ENCODE measurements at regions not wholly inside any gene's neighbourhood (a gene's known extent, or its start where the extent isn't known, plus 50 kb on each side); places are given as distances from the start of the nearest gene placed in this dataset.

GRCh38 chrX:39909996-39910395, 187.8 kb downstream of the BCOR start:
- no peak overlapping the region for H2AFZ ChIP-seq (ENCODE audit: low read depth)
- peaks cover 10 to 26% of the 10 kb centered on the region in 2 experiments; a peak in 2 of 4 replicates for H3K4me1 ChIP-seq (ENCODE audit: control insufficient read depth in 1 of 2, insufficient read depth in 2 of 2, low read depth in 1 of 2, low read length in 1 of 2)
- TF ChIP-seq EP300 (IDR thresholded peaks at IDR 0.05; ENCODE audit: borderline replicate concordance in 1 of 2, low read depth in 1 of 2, low read length in 1 of 2) (no peak), SMC3 (IDR thresholded peaks at IDR 0.05; ENCODE audit: low read depth, low read length) (no peak), GABPA (IDR thresholded peaks at IDR 0.05; ENCODE audit: low read depth) (no peak), CHD2 (IDR thresholded peaks at IDR 0.05; ENCODE audit: low read length, partially characterized antibody) (no peak), CTCF (IDR thresholded peaks at IDR 0.05) (no peak), MEF2A (IDR thresholded peaks at IDR 0.05; ENCODE audit: borderline replicate concordance, low read depth) (no peak), POLR2AphosphoS5 (IDR thresholded peaks at IDR 0.05; ENCODE audit: low read depth, low read length) (no peak), TCF12 (IDR thresholded peaks at IDR 0.05) (no peak), USF1 (IDR thresholded peaks at IDR 0.05; ENCODE audit: borderline replicate concordance, low read depth) (no peak), MAX (IDR thresholded peaks at IDR 0.05; ENCODE audit: low read depth) (no peak), SIN3A (IDR thresholded peaks at IDR 0.05; ENCODE audit: borderline replicate concordance, low read depth, low read length) (no peak), ZBTB33 (IDR thresholded peaks at IDR 0.05; ENCODE audit: borderline replicate concordance, low read depth) (no peak), FOXM1 (IDR thresholded peaks at IDR 0.05; ENCODE audit: low read depth) (no peak), USF2 (IDR thresholded peaks at IDR 0.05; ENCODE audit: borderline replicate concordance, low read depth, low read length) (no peak), ELF1 (IDR thresholded peaks at IDR 0.05) (no peak), REST (IDR thresholded peaks at IDR 0.05; ENCODE audit: low read depth, low read length) (no peak), FOXJ3 (CRISPR knock-in tag; IDR thresholded peaks at IDR 0.05) (no peak), RFX5 (IDR thresholded peaks at IDR 0.05; ENCODE audit: low read length) (no peak), NFIC (IDR thresholded peaks at IDR 0.05; ENCODE audit: borderline replicate concordance) (no peak)
- no peaks in the 10 kb centered on the region for H3K27me3 ChIP-seq (ENCODE audit: insufficient read depth)
- H3K9me2 ChIP-seq, result no peaks in the 10 kb centered on the region
- no peak overlapping the region for H3K4me3 ChIP-seq (ENCODE audit: low read depth in 2 of 2, low read length in 1 of 2)
- no peaks in the 10 kb centered on the region for H4K20me1 ChIP-seq (ENCODE audit: insufficient read depth)
- POLR2A ChIA-PET, result no interaction called here
- H3F3A ChIP-seq (replicated peaks; ENCODE audit: insufficient read depth), result no peaks in the 10 kb centered on the region
- H3K4me2 ChIP-seq, result no peak overlapping the region
- CTCF ChIA-PET, result no interaction called here
- no peaks in the 10 kb centered on the region for H3K79me2 ChIP-seq (ENCODE audit: insufficient read depth)
- no peaks in the 10 kb centered on the region for H3K9me3 ChIP-seq
- 85% methylated on average over 5 of the region's 5 CpGs for WGBS (ENCODE audit: low lambda C conversion rate)
- H3K27ac ChIP-seq (ENCODE audit: low read depth in 2 of 2, low read length in 1 of 2), result no peak overlapping the region
- no peaks in the 10 kb centered on the region for H3K36me3 ChIP-seq (replicated peaks in 1 of 2; ENCODE audit: control insufficient read depth in 1 of 2, insufficient read depth in 2 of 2, low read length in 1 of 2)
- no peak for DNase-seq
- H3K9ac ChIP-seq, result no peak overlapping the region
